Aorta (tissue), 5 donors: ENCODE measurements at regions not wholly inside any gene's neighbourhood (a gene's known extent, or its start where the extent isn't known, plus 50 kb on each side); places are given as distances from the start of the nearest gene placed in this dataset.

Experiments used
- ATAC-seq: fragments of 200-7000 bp; cut with Tn5 transposase; one replicate; pipeline ENCODE4 v1.9.1; 2022; ENCODE audit warnings: moderate library complexity; ENCODE audit not compliant: low FRiP score
- DNase-seq, 2 donors: peaks; one replicate each; pipeline ENCODE4 v3.0.0-alpha.2; 2020
- H3K27ac ChIP-seq, 2 donors: one replicate each; pipeline ENCODE4 v1.5.1; 2013; ENCODE audit warnings: low read length in 2 of 2, mild to moderate bottlenecking in 2 of 2, moderate library complexity in 2 of 2, control low read depth in 1 of 2, inconsistent platforms in 1 of 2, low read depth in 1 of 2
- H3K27me3 ChIP-seq, 2 donors: one replicate each; pipeline ENCODE4 v1.6.1; 2013; ENCODE audit warnings: control low read depth in 1 of 2, low read length in 1 of 2, mild to moderate bottlenecking in 1 of 2, moderate library complexity in 1 of 2; ENCODE audit not compliant: insufficient read depth in 2 of 2, control insufficient read depth in 1 of 2
- H3K36me3 ChIP-seq, 2 donors: one replicate each; pipeline ENCODE4 v1.6.1; 2013; ENCODE audit warnings: control low read depth in 1 of 2, low read length in 1 of 2, mild to moderate bottlenecking in 1 of 2; ENCODE audit not compliant: insufficient read depth in 2 of 2, control insufficient read depth in 1 of 2
- H3K4me1 ChIP-seq, 2 donors: one replicate each; pipeline ENCODE4 v1.6.1; 2013; ENCODE audit warnings: low read length in 2 of 2, control low read depth in 1 of 2, mild to moderate bottlenecking in 1 of 2, moderate library complexity in 1 of 2; ENCODE audit not compliant: insufficient read depth in 2 of 2, control insufficient read depth in 1 of 2
- H3K4me3 ChIP-seq, 2 donors: one replicate each; pipeline ENCODE4 v1.5.1; 2013; ENCODE audit warnings: low read length in 2 of 2, control low read depth in 1 of 2, mild to moderate bottlenecking in 1 of 2
- H3K9me3 ChIP-seq: one replicate; pipeline ENCODE4 v1.6.1; 2013; ENCODE audit warnings: mild to moderate bottlenecking, low read length; ENCODE audit not compliant: control insufficient read depth
- WGBS, 2 donors: extraction: QIAGEN DNeasy Blood & Tissue Kit; methylation state at CpG; one replicate each; pipeline ENCODE4 v1.1.7; 2013; 5-methylcytosine and 5-hydroxymethylcytosine counted together
- intact Hi-C, 2 donors: fragments of 100-400 bp; cut with DNase I; formaldehyde crosslinking; loops; one replicate each; pipeline versions ENCODE4 v1.14.2 to v1.15.0; 2022
- donor health status: healthy with polysubstance abuse.
- donor health status: Bipolar disorder and iron deficiency.
- donor health status: DM: no; HTN: no; CAD: no.
- donor health status: DM: no; HTN: no; CAD: no.
- donor health status: DM: yes; HTN: yes; CAD: no.

GRCh38 chr5:135223891-135224625, 175.0 kb downstream of the MACROH2A1 start:
- no peak overlapping the region for H3K27ac ChIP-seq
- no peaks in the 10 kb centered on the region for H3K36me3 ChIP-seq
- H3K9me3 ChIP-seq: no peaks in the 10 kb centered on the region
- H3K4me1 ChIP-seq: peaks cover 0 to 4% of the 10 kb centered on the region in 2 donors
- H3K27me3 ChIP-seq: no peaks in the 10 kb centered on the region
- DNase-seq: peak in 1 of 2 donors; percentile 32
- no peak overlapping the region for H3K4me3 ChIP-seq
- WGBS, 2 donors: 74 to 76% methylated on average over 5 of the region's 5 CpGs
- intact Hi-C loops: no loop called here
- no peak for ATAC-seq

GRCh38 chr5:135223404-135223803, 175.6 kb downstream of the MACROH2A1 start:
- Histone ChIP-seq H3K27ac (no peak overlapping the region), H3K27me3 (no peaks in the 10 kb centered on the region), H3K9me3 (no peaks in the 10 kb centered on the region), H3K4me1 (peaks cover 0 to 4% of the 10 kb centered on the region in 2 donors), H3K36me3 (no peaks in the 10 kb centered on the region), H3K4me3 (no peak overlapping the region)
- intact Hi-C loops: no loop called here
- peak in 1 of 2 donors; percentile 12 for DNase-seq
- no peak for ATAC-seq
- 92 to 96% methylated on average over 2 of the region's 2 CpGs for WGBS, 2 donors

GRCh38 chr5:135222771-135223170, 176.3 kb downstream of the MACROH2A1 start:
- intact Hi-C loops: no loop called here
- Histone ChIP-seq H3K9me3 (no peaks in the 10 kb centered on the region), H3K4me1 (peaks cover 0 to 4% of the 10 kb centered on the region in 2 donors), H3K36me3 (no peaks in the 10 kb centered on the region), H3K4me3 (no peak overlapping the region), H3K27ac (no peak overlapping the region), H3K27me3 (no peaks in the 10 kb centered on the region)
- ATAC-seq (no peak), DNase-seq (peak in 1 of 2 donors; percentile 34)
- WGBS, 2 donors: 92 to 97% methylated on average over 3 of the region's 3 CpGs

- Histone ChIP-seq H3K9me3 (no peaks in the 10 kb centered on the region), H3K27me3 (no peaks in the 10 kb centered on the region), H3K36me3 (no peaks in the 10 kb centered on the region), H3K27ac (no peak overlapping the region), H3K4me1 (peaks cover 0 to 4% of the 10 kb centered on the region in 2 donors), H3K4me3 (no peak overlapping the region)
- 95 to 97% methylated on average over 4 of the region's 4 CpGs for WGBS, 2 donors
- intact Hi-C loops: no loop called here
- peak in 1 of 2 donors; percentile 17 for DNase-seq
- no peak for ATAC-seq
Measured at GRCh38 chr5:135222171-135222681, 176.8 kb downstream of the MACROH2A1 start.

GRCh38 chr5:135221696-135222095, 177.3 kb downstream of the MACROH2A1 start:
- H3K27me3 ChIP-seq: no peaks in the 10 kb centered on the region
- intact Hi-C loops: no loop called here
- WGBS, 2 donors: 94 to 95% methylated on average over 2 of the region's 2 CpGs
- no peaks in the 10 kb centered on the region for H3K9me3 ChIP-seq
- ATAC-seq (no peak), DNase-seq (peak in 1 of 2 donors; percentile 11)
- no peak overlapping the region for H3K4me3 ChIP-seq
- H3K36me3 ChIP-seq: no peaks in the 10 kb centered on the region
- no peak overlapping the region for H3K27ac ChIP-seq
- peaks cover 0 to 4% of the 10 kb centered on the region in 2 donors for H3K4me1 ChIP-seq

- Histone ChIP-seq H3K36me3 (no peaks in the 10 kb centered on the region), H3K27me3 (no peaks in the 10 kb centered on the region), H3K27ac (no peak overlapping the region), H3K9me3 (no peaks in the 10 kb centered on the region), H3K4me1 (peaks cover 0 to 4% of the 10 kb centered on the region in 2 donors), H3K4me3 (no peak overlapping the region)
- no peak for ATAC-seq
- no peak for DNase-seq
- 91 to 95% methylated on average over 3 of the region's 3 CpGs for WGBS, 2 donors
- intact Hi-C loops: no loop called here
Measured at GRCh38 chr5:135221187-135221473, 177.9 kb downstream of the MACROH2A1 start.

- H3K27me3 ChIP-seq: no peaks in the 10 kb centered on the region
- DNase-seq: no peak
- 91 to 94% methylated on average over 7 of the region's 7 CpGs for WGBS, 2 donors
- no peaks in the 10 kb centered on the region for H3K9me3 ChIP-seq
- H3K4me3 ChIP-seq: no peak overlapping the region
- peaks cover 0 to 4% of the 10 kb centered on the region in 2 donors for H3K4me1 ChIP-seq
- no peak for ATAC-seq
- H3K27ac ChIP-seq: no peak overlapping the region
- intact Hi-C loops: no loop called here
- no peaks in the 10 kb centered on the region for H3K36me3 ChIP-seq
Measured at GRCh38 chr5:135220394-135221186, 178.4 kb downstream of the MACROH2A1 start.

GRCh38 chr5:135219868-135220267, 179.2 kb downstream of the MACROH2A1 start:
- no peaks in the 10 kb centered on the region for H3K36me3 ChIP-seq
- intact Hi-C loops: no loop called here

More at GRCh38 chr5:135219868-135220267, 179.2 kb downstream of the MACROH2A1 start:
- WGBS, 2 donors: 59% methylated on average over 3 of the region's 3 CpGs
- H3K27me3 ChIP-seq: no peaks in the 10 kb centered on the region
- peaks cover 0 to 4% of the 10 kb centered on the region in 2 donors for H3K4me1 ChIP-seq
- no peak overlapping the region for H3K4me3 ChIP-seq
- no peaks in the 10 kb centered on the region for H3K9me3 ChIP-seq
- ATAC-seq: no peak
- H3K27ac ChIP-seq: no peak overlapping the region
- peak in 1 of 2 donors; percentile 32 for DNase-seq
